Activated naive CD4-positive, alpha-beta T cell treated with anti-CD3 and anti-CD28 coated beads for 36 hours (primary cell): ENCODE measurements at regions not wholly inside any gene's neighbourhood (a gene's known extent, or its start where the extent isn't known, plus 50 kb on each side); places are given as distances from the start of the nearest gene placed in this dataset.

Source experiments
- CTCF ChIA-PET: fragments of 350-600 bp; sonication (Branson Sonifier 250); formaldehyde crosslinking; loops from one replicate; lab custom pipeline; 2021; ENCODE audit warnings: antibody characterized with exemption; lab: Charles Lee
- DNase-seq: peaks from one replicate; pipeline ENCODE4 v3.0.0-alpha.2; 2020
- H3K27ac Mint-ChIP-seq: one replicate; pipeline ENCODE4 v1.8.0; 2021; ENCODE audit warnings: mild to moderate bottlenecking, mixed read lengths
- H3K27me3 Mint-ChIP-seq: one replicate; pipeline ENCODE4 v1.8.0; 2021; ENCODE audit warnings: low read depth, mixed read lengths
- H3K36me3 Mint-ChIP-seq: one replicate; pipeline ENCODE4 v1.8.0; 2021; ENCODE audit warnings: low read depth, mixed read lengths
- H3K4me1 Mint-ChIP-seq: one replicate; pipeline ENCODE4 v1.8.0; 2021; ENCODE audit warnings: low read depth, mixed read lengths
- H3K4me3 Mint-ChIP-seq: one replicate; pipeline ENCODE4 v1.8.0; 2021; ENCODE audit warnings: mild to moderate bottlenecking, moderate library complexity, mixed read lengths
- H3K9me3 Mint-ChIP-seq: one replicate; pipeline ENCODE4 v1.8.0; 2021; ENCODE audit warnings: mixed read lengths
- intact Hi-C: fragments of 100-400 bp; cut with micrococcal nuclease; formaldehyde crosslinking; loops from one replicate; pipeline ENCODE4 v1.15.1; 2023

DNA sequence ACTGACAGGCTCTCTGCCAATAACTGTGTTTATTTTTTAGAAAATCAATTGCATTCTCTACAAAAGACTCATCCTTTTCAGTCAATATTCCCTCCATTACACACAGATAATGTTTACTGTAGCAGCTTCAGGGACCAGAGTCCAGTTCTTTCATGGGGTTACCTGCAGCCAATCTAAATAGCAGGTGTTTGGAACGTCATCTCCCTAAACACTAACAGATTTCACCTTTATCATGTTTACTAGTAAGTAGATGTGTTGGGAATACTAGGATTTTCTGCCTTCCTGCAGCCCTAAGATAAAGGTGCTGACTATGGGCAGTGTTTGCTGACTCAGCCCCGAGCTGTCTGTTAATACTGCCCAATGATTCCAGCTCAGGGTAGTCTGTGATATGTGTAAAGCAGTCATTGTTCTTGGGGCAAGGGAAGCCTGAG is 447.0 kb downstream of the KIF4B start:
- intact Hi-C loops: no loop called here
- H3K27me3 Mint-ChIP-seq: no peaks in the 10 kb centered on the region
- H3K4me3 Mint-ChIP-seq: no peak overlapping the region
- CTCF ChIA-PET: interaction anchor here (0.6 kb wide), 1 partner anchor 54 kb away, joined by 3 read pairs; no protein-coding TSS in a partner anchor
- no peak for DNase-seq
- no peaks in the 10 kb centered on the region for H3K36me3 Mint-ChIP-seq
- peaks cover 6% of the 10 kb centered on the region for H3K9me3 Mint-ChIP-seq
- no peaks in the 10 kb centered on the region for H3K4me1 Mint-ChIP-seq
- H3K27ac Mint-ChIP-seq: no peak overlapping the region

DNA sequence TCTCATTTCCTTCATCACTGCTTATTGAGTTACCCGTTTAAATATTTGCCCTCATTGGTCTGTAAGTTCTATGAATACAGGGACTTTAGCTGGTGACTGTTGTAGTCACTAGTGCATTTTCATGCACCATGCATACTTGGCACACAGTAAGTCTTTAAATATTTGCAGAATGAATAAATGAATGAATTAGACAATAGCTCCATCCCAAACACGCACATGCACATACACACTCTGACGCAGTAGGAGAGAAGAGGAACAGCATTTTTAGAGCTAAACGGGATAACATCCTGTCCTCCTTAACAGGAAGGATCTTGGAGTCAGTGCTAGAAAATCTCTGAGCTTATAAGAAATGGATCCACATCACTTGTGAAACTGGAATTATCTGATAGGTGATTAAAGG is 447.7 kb downstream of the KIF4B start:
- no peaks in the 10 kb centered on the region for H3K27me3 Mint-ChIP-seq
- CTCF ChIA-PET: interaction anchor here (0.6 kb wide), 1 partner anchor 54 kb away, joined by 3 read pairs; no protein-coding TSS in a partner anchor
- no peak for DNase-seq
- H3K36me3 Mint-ChIP-seq: no peaks in the 10 kb centered on the region
- no peak overlapping the region for H3K4me3 Mint-ChIP-seq
- no peak overlapping the region for H3K27ac Mint-ChIP-seq
- peaks cover 6% of the 10 kb centered on the region for H3K9me3 Mint-ChIP-seq
- no peaks in the 10 kb centered on the region for H3K4me1 Mint-ChIP-seq
- intact Hi-C loops: no loop called here

DNA sequence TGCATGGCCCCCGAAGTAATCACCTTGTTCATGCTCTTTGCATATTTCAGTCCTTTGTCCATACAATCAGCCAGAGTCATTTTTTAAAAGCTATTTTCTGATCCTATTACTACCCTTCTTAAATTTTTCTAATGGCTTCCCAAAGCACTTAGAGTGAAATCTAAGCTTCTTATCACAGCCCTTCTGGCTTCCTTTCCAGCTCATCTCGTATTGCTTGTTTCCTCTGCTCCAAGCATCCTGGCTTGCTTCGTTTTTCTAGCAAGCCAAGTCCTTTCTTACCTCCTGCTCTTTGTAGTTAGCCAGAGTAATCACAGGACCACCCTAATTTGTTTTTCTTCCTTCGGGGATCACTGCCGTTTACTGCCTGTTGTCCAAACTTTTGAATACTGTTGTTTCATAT is 453.3 kb downstream of the KIF4B start:
- H3K4me3 Mint-ChIP-seq: no peak overlapping the region
- intact Hi-C loops: no loop called here
- no peaks in the 10 kb centered on the region for H3K4me1 Mint-ChIP-seq
- no peak for DNase-seq
- no peaks in the 10 kb centered on the region for H3K36me3 Mint-ChIP-seq
- H3K27ac Mint-ChIP-seq: no peak overlapping the region
- H3K9me3 Mint-ChIP-seq: peaks cover 6% of the 10 kb centered on the region
- CTCF ChIA-PET: no interaction called here
- no peaks in the 10 kb centered on the region for H3K27me3 Mint-ChIP-seq

DNA sequence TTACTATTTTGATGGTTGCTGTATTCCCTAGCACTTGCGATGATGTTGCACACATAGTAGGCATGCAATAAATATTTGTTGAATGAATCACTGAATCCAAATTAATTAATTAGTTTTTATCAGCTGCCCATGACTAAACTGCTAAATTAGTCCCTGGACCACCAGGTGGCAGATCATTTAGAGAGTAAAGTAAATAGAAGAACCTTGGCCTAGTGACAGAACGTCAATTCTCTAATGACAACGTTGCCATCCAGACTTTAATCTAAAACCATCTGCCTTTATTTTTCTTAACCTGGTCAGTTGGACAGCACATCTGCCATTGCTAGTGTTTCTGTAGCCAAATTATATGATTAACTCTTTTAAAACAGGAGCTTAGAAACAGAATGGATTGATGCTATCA is 457.5 kb downstream of the KIF4B start:
- no peak for DNase-seq
- Mint-ChIP-seq H3K27ac (no peak overlapping the region), H3K4me1 (no peaks in the 10 kb centered on the region), H3K4me3 (no peak overlapping the region), H3K36me3 (no peaks in the 10 kb centered on the region), H3K9me3 (no peaks in the 10 kb centered on the region), H3K27me3 (no peaks in the 10 kb centered on the region)
- intact Hi-C loops: no loop called here
- CTCF ChIA-PET: no interaction called here

DNA sequence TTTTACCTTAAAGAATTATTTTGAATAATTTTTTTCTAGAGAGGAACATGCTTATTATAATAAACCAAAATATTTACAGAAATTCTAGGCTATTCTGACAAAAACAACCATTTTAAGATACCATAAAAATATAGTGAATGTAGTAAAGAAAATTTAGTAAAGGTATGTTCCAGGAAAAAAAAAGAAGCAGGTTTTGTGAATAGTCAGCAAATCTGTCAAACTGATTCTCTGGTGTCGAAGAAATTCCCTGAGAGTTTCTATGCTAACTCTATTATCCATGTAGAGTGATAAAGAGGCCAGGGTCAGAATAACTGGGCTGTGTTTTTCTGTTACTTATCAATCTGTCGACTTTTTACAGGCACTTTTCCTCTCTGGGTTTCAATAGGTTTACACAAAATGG is 459.2 kb downstream of the KIF4B start:
- H3K27me3 Mint-ChIP-seq: no peaks in the 10 kb centered on the region
- no peaks in the 10 kb centered on the region for H3K36me3 Mint-ChIP-seq
- CTCF ChIA-PET: no interaction called here

DNA sequence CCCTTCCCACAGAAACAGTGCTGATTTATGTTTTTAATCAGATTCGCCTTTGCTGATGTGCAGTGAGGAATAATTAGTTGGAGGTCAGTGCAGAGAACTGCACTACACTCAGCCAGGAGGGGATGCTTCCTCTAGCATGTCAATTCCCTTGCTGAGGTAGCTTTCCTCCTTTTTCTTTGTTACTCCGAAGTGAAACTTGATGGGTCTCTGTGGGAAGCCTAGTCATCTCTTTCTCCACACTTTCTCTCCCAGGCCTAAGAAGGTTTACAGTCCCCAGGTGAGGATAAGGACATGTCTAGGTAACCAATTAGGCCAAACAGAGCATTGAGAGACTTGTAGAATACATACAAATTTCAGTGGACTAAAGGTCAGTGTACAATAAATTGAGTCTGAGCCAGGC is 461.8 kb downstream of the KIF4B start:
- Mint-ChIP-seq H3K9me3 (no peaks in the 10 kb centered on the region), H3K36me3 (no peaks in the 10 kb centered on the region), H3K4me1 (no peaks in the 10 kb centered on the region), H3K27ac (no peak overlapping the region), H3K27me3 (no peaks in the 10 kb centered on the region), H3K4me3 (no peak overlapping the region)
- DNase-seq: no peak
- CTCF ChIA-PET: no interaction called here
- intact Hi-C loops: no loop called here

More for the DNA sequence above, 459.2 kb downstream of the KIF4B start:
- Mint-ChIP-seq H3K27ac (no peak overlapping the region), H3K9me3 (no peaks in the 10 kb centered on the region), H3K4me1 (no peaks in the 10 kb centered on the region), H3K4me3 (no peak overlapping the region)
- DNase-seq: no peak
- intact Hi-C loops: no loop called here

DNA sequence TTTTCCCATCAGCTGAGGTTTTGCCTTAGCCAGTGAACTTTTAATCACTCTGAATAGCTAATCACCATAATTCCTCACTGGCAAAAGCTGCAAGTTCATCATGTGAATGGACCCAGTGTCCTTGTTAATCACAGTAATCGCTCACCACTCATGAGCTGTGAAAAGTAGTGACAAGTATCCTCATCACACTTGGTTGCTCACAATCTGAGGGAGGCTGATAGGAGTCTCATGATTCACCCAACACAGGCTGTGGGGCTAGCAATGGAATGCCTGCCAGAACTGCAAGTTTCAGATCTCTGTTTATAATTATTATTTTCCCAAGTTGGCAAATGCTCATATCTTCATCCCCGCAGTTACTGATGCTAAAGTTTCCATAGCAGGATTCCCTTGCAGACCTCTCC is 467.2 kb downstream of the KIF4B start:
- DNase-seq: no peak
- Mint-ChIP-seq H3K27ac (no peak overlapping the region), H3K9me3 (no peaks in the 10 kb centered on the region), H3K27me3 (peaks cover 2% of the 10 kb centered on the region), H3K4me3 (no peak overlapping the region), H3K36me3 (no peaks in the 10 kb centered on the region), H3K4me1 (no peaks in the 10 kb centered on the region)
- CTCF ChIA-PET: no interaction called here
- intact Hi-C loops: no loop called here

DNA sequence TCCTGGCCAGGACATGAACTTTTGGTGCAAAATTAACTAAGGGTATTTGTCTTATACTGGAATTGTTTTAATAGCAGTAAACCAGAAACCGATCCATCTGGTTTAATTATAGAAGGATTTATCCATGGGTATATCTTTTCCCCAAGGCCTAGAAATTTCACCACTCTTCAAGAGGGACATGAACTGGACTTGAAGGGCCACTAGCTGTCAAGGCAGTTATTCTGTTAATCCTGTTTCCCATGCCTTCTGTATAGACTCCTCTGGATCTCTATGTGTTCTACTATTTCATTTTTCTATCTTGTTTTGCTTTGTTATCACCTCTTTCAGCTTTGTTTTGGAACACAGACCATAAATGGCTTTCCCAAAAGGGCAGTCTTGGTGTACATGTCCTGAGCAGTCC is 467.6 kb downstream of the KIF4B start:
- no peak overlapping the region for H3K27ac Mint-ChIP-seq
- H3K4me3 Mint-ChIP-seq: no peak overlapping the region
- peaks cover 2% of the 10 kb centered on the region for H3K27me3 Mint-ChIP-seq
- H3K4me1 Mint-ChIP-seq: no peaks in the 10 kb centered on the region
- CTCF ChIA-PET: interaction anchor here (0.5 kb wide), 1 partner anchor 1659 kb away, joined by 3 read pairs; no protein-coding TSS in a partner anchor
- H3K9me3 Mint-ChIP-seq: no peaks in the 10 kb centered on the region
- H3K36me3 Mint-ChIP-seq: no peaks in the 10 kb centered on the region
- intact Hi-C loops: no loop called here
- DNase-seq: no peak

DNA sequence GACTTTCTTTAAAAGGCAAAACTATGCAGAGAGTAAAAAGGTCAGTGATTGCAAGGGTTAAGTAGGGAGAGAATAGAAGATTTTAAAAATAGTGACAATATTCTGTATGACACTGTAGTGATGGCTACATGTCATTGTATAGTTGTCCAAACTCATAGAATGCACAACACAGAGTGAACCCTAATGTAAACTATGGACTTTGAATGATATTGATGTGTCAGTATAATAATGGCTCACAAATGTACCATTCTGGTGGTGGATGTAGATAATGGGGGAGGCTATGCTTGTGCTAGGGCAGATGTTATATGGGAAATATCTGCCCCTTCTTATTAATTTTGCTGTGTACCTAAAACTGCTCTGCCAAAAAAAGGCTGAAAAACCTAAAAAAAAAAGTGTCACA is 468.9 kb downstream of the KIF4B start:
- Mint-ChIP-seq H3K9me3 (no peaks in the 10 kb centered on the region), H3K4me1 (no peaks in the 10 kb centered on the region), H3K27me3 (peaks cover 2% of the 10 kb centered on the region), H3K27ac (no peak overlapping the region), H3K36me3 (no peaks in the 10 kb centered on the region), H3K4me3 (no peak overlapping the region)
- CTCF ChIA-PET: no interaction called here
- intact Hi-C loops: no loop called here
- DNase-seq: no peak

DNA sequence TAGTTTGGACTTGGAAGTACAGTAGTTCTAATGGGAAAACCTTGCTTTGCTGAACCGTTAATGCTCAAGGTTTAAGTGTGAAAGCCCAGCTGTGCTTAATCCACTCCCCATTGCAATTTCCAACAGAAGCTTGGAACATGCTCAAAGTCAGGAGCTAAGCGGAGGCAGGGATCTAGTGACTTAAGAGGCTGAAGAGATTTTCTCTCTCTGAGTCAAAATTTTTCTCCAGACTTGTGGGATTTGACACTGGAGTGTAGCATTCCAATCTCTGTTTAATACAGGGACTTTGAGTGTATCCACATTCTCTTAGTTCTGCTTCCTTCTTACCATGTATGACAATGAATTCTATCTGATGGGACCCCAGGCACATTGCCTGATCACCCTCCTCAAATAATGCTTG is 471.8 kb downstream of the KIF4B start:
- Mint-ChIP-seq H3K4me3 (no peak overlapping the region), H3K27ac (no peak overlapping the region), H3K4me1 (no peaks in the 10 kb centered on the region), H3K9me3 (no peaks in the 10 kb centered on the region), H3K36me3 (no peaks in the 10 kb centered on the region), H3K27me3 (peaks cover 4% of the 10 kb centered on the region)
- DNase-seq: no peak
- CTCF ChIA-PET: no interaction called here
- intact Hi-C loops: no loop called here

DNA sequence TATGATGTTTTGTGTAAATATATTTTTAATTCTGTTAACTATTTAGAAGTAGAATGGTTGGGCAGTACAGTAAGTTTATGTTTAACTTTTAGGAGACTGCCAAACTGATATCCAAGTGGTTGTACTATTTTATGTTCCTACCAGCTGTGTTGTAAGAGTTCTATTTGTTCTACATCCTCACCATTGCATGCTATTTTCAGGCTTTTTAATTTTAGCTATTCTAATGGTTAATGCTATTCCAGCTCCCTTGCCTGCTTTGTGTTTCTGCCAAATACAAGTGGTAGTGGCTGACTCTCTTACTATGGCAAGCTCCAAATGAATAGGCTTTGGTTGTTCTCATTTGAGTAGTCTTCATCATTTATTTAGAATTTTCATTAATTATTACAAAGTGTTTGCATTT is 476.4 kb downstream of the KIF4B start:
- Mint-ChIP-seq H3K27me3 (peaks cover 5% of the 10 kb centered on the region), H3K27ac (no peak overlapping the region), H3K36me3 (no peaks in the 10 kb centered on the region), H3K4me3 (no peak overlapping the region), H3K9me3 (no peaks in the 10 kb centered on the region), H3K4me1 (no peaks in the 10 kb centered on the region)
- CTCF ChIA-PET: no interaction called here
- DNase-seq: no peak
- intact Hi-C loops: no loop called here

DNA sequence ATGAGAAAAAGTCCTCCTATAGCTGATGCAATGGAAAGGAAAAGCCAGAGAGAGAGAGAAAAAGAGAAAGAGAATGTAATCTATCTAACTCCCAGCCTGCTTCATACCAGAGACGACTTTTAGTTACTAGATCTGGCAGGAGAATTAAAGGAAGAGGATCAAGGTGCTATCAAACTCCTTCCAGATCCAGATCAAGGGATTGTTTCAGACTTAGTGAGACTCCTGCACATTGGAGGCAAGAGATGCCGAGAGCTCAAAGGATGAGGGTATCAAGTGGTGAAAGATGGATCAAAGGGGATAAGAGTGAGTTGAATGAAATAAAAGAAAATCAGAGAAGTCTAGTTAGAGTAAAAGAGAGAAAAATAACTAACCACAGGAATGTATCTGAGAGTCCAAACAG is 478.6 kb downstream of the KIF4B start:
- Mint-ChIP-seq H3K27me3 (peaks cover 5% of the 10 kb centered on the region), H3K27ac (no peak overlapping the region), H3K4me1 (no peaks in the 10 kb centered on the region), H3K4me3 (no peak overlapping the region), H3K9me3 (no peaks in the 10 kb centered on the region), H3K36me3 (no peaks in the 10 kb centered on the region)
- no peak for DNase-seq
- CTCF ChIA-PET: no interaction called here
- intact Hi-C loops: no loop called here

DNA sequence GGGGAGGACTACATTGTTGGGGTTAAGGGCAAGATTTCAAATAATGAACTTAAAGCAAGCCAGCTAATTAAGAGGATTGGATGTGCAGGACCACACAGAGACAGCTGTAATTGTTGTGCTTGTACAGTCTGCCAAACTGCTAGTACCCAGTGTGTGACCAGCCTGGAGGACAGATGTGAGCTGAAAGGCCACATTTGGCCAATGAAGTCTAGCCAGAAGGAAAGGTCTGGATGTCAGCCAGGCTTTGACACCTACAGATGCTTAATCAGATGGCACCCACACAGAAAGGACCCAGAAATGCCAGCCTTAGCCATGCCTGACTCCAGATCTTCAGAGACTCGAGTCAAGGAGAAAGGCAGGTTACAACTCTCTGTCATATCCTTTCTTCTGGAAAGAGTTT is 491.1 kb downstream of the KIF4B start:
- H3K4me3 Mint-ChIP-seq: no peak overlapping the region
- DNase-seq: no peak
- peaks cover 3% of the 10 kb centered on the region for H3K27me3 Mint-ChIP-seq
- no peaks in the 10 kb centered on the region for H3K36me3 Mint-ChIP-seq
- CTCF ChIA-PET: no interaction called here
- no peaks in the 10 kb centered on the region for H3K4me1 Mint-ChIP-seq
- intact Hi-C loops: no loop called here
- no peaks in the 10 kb centered on the region for H3K9me3 Mint-ChIP-seq
- H3K27ac Mint-ChIP-seq: no peak overlapping the region

DNA sequence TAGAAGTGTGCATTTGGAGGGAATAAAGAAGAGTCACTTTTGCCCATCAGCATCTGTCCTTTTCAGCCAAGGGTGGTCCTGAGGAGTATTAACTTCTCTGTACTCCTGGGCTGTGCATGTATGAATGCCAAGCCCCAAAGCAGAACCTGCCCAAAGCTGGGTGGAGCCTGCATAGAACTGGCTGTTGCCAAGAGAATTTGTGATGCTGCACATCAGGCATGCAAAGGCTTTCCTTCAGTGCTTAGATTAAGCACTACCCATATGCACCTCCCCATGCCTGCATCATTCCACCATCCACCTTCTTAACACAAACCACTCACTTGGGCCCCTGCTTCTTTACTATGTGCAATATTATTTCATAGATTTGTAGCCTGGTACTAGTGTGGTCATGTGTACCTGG is 493.8 kb downstream of the KIF4B start:
- no peak overlapping the region for H3K4me3 Mint-ChIP-seq
- intact Hi-C loops: no loop called here
- H3K27ac Mint-ChIP-seq: no peak overlapping the region
- H3K4me1 Mint-ChIP-seq: no peaks in the 10 kb centered on the region
- H3K36me3 Mint-ChIP-seq: no peaks in the 10 kb centered on the region
- peaks cover 4% of the 10 kb centered on the region for H3K27me3 Mint-ChIP-seq
- no peaks in the 10 kb centered on the region for H3K9me3 Mint-ChIP-seq
- CTCF ChIA-PET: interaction anchor here (0.7 kb wide), 1 partner anchor 98 kb away, joined by 8 read pairs; no protein-coding TSS in a partner anchor
- no peak for DNase-seq
